Right lobe of liver (tissue), 6 donors: ENCODE measurements at regions not wholly inside any gene's neighbourhood (a gene's known extent, or its start where the extent isn't known, plus 50 kb on each side); places are given as distances from the start of the nearest gene placed in this dataset.

Experiments used
- ATAC-seq, 4 donors: fragments of 200-7000 bp; cut with Tn5 transposase; one replicate each; pipeline ENCODE4 v1.9.1; 2020; ENCODE audit warnings: mild to moderate bottlenecking in 4 of 4, moderate library complexity in 4 of 4
- DNase-seq, 3 donors: peaks; one replicate each; pipeline ENCODE4 v3.0.0-alpha.2; 2020
- H3K27ac ChIP-seq, 3 donors: fragments of 200-600 bp; one replicate each; pipeline ENCODE4 v1.8.0; 2022
- H3K27me3 ChIP-seq, 2 donors: fragments of 200-600 bp; one replicate each; pipeline ENCODE4 v1.8.0; 2022
- H3K36me3 ChIP-seq, 4 donors: fragments of 200-600 bp; sonication (generic) in 1 of 4; one replicate each; pipeline versions ENCODE4 v1.5.1 to v1.8.0; 2017 to 2022; ENCODE audit warnings: control low read depth in 1 of 4
- H3K4me1 ChIP-seq, 4 donors: fragments of 200-600 bp; sonication (generic) in 1 of 4; one replicate each; pipeline versions ENCODE4 v1.5.1 to v1.8.0; 2017 to 2022; ENCODE audit warnings: control low read depth in 1 of 4
- H3K4me3 ChIP-seq, 3 donors: fragments of 200-600 bp; one replicate each; pipeline ENCODE4 v1.8.0; 2022
- H3K9me3 ChIP-seq, 4 donors: fragments of 200-600 bp; sonication (generic) in 1 of 4; one replicate each; pipeline versions ENCODE4 v1.5.1 to v1.8.0; 2017 to 2022; ENCODE audit warnings: control low read depth in 1 of 4
- CTCF ChIP-seq, 4 donors: fragments of 200-600 bp in 3 of 4; fragments of 450-650 bp in 1 of 4; IDR thresholded peaks; one replicate each; pipeline versions ENCODE4 v1.5.1 to v1.8.0; 2016 to 2022; ENCODE audit warnings: antibody characterized with exemption in 4 of 4, mild to moderate bottlenecking in 2 of 4
- POLR2A ChIP-seq: fragments of 450-650 bp; IDR thresholded peaks from one replicate; pipeline ENCODE4 v1.6.1; 2017; ENCODE audit warnings: antibody characterized with exemption, mild to moderate bottlenecking
- WGBS: methylation state at CpG from one replicate; pipeline ENCODE4 v1.1.6; 2018; ENCODE audit warnings: low coverage, low lambda C conversion rate; ENCODE audit not compliant: insufficient coverage; ENCODE audit errors: missing lambda C conversion rate; 5-methylcytosine and 5-hydroxymethylcytosine counted together
- intact Hi-C, 2 donors: fragments of 100-400 bp; cut with DNase I; formaldehyde crosslinking; loops; one replicate each; pipeline versions ENCODE4 v1.11.2 to v1.14.1; 2022
- donor health status: DM: no; HTN: yes; CAD: no.
- donor health status: DM: no; HTN: no; CAD: no.
- donor health status: DM: no; HTN: no; CAD: no.
- donor health status: DM: no; HTN: yes; CAD: no.
- donor health status: DM: no; HTN: yes; CAD: no.

- no peak for ATAC-seq
- WGBS, result 89% methylated on average over 8 of the region's 21 CpGs
- Histone ChIP-seq H3K27ac (no peak overlapping the region), H3K4me1 (no peaks in the 10 kb centered on the region), H3K9me3 (no peaks in the 10 kb centered on the region), H3K4me3 (no peak overlapping the region), H3K36me3 (no peaks in the 10 kb centered on the region), H3K27me3 (no peaks in the 10 kb centered on the region)
- TF ChIP-seq POLR2A, result no peak
- TF ChIP-seq CTCF (IDR thresholded peaks at IDR 0.05), result no peak
- no peak for DNase-seq
- intact Hi-C loops, result no loop called here
These were observed 183.9 kb downstream of the C16orf95 start for GRCh38 chr16:87133112-87133850.

GRCh38 chr16:87133966-87134627 is 183.1 kb downstream of the C16orf95 start:
- Histone ChIP-seq H3K27ac (no peak overlapping the region), H3K36me3 (no peaks in the 10 kb centered on the region), H3K9me3 (no peaks in the 10 kb centered on the region), H3K27me3 (no peaks in the 10 kb centered on the region), H3K4me3 (no peak overlapping the region), H3K4me1 (no peaks in the 10 kb centered on the region)
- intact Hi-C loops, result no loop called here
- 53% methylated on average over 3 of the region's 17 CpGs for WGBS
- no peak for ATAC-seq
- no peak for DNase-seq
- TF ChIP-seq POLR2A, result no peak

GRCh38 chr16:87134628-87134995 is 182.6 kb downstream of the C16orf95 start:
- no peaks in the 10 kb centered on the region for H3K9me3 ChIP-seq
- DNase-seq (no peak), ATAC-seq (no peak)
- no peaks in the 10 kb centered on the region for H3K4me1 ChIP-seq
- TF ChIP-seq CTCF (IDR thresholded peaks at IDR 0.05) (no peak), POLR2A (no peak)
- 64% methylated on average over 5 of the region's 7 CpGs for WGBS
- intact Hi-C loops, result no loop called here
- H3K4me3 ChIP-seq, result no peak overlapping the region
- no peaks in the 10 kb centered on the region for H3K27me3 ChIP-seq
- H3K27ac ChIP-seq, result no peak overlapping the region
- no peaks in the 10 kb centered on the region for H3K36me3 ChIP-seq

- no peaks in the 10 kb centered on the region for H3K4me1 ChIP-seq
- no peak overlapping the region for H3K4me3 ChIP-seq
- no peak overlapping the region for H3K27ac ChIP-seq
- no peaks in the 10 kb centered on the region for H3K27me3 ChIP-seq
- DNase-seq (no peak), ATAC-seq (no peak)
- no peaks in the 10 kb centered on the region for H3K9me3 ChIP-seq
- TF ChIP-seq CTCF (IDR thresholded peaks at IDR 0.05) (no peak), POLR2A (no peak)
- no peaks in the 10 kb centered on the region for H3K36me3 ChIP-seq
- intact Hi-C loops, result no loop called here
- 65% methylated on average over 6 of the region's 9 CpGs for WGBS
These were observed 181.8 kb downstream of the C16orf95 start for GRCh38 chr16:87135246-87136030.

- DNase-seq, result no peak
- intact Hi-C loops, result no loop called here
These were observed 178.9 kb downstream of the C16orf95 start for GRCh38 chr16:87138316-87138715.

More at GRCh38 chr16:87138316-87138715, 178.9 kb downstream of the C16orf95 start:
- H3K4me1 ChIP-seq, result no peaks in the 10 kb centered on the region
- ATAC-seq, result no peak
- no peak overlapping the region for H3K27ac ChIP-seq
- H3K4me3 ChIP-seq, result no peak overlapping the region
- no peaks in the 10 kb centered on the region for H3K36me3 ChIP-seq
- 92% methylated on average over 2 of the region's 4 CpGs for WGBS
- H3K9me3 ChIP-seq, result no peaks in the 10 kb centered on the region
- H3K27me3 ChIP-seq, result no peaks in the 10 kb centered on the region
- TF ChIP-seq POLR2A, result no peak
- no peak for TF ChIP-seq CTCF (IDR thresholded peaks at IDR 0.05)
